Activated naive CD8-positive, alpha-beta T cell treated with anti-CD3 and anti-CD28 coated beads for 36 hours (primary cell): ENCODE measurements at regions not wholly inside any gene's neighbourhood (a gene's known extent, or its start where the extent isn't known, plus 50 kb on each side); places are given as distances from the start of the nearest gene placed in this dataset.
A peak's percentile ranks its signal among the peaks of the same experiment; 100 is the strongest.
"Not testable (repeated sequence)": the region's sequence is repeated elsewhere in the genome, so short reads cannot be mapped to it uniquely, and the experiment has no call there.

Source experiments
- DNase-seq: peaks from one replicate; pipeline ENCODE4 v3.0.0; 2021
- H3K27ac Mint-ChIP-seq: one replicate; pipeline ENCODE4 v1.8.0; 2022; ENCODE audit warnings: mild to moderate bottlenecking, moderate library complexity, mixed read lengths
- H3K27me3 Mint-ChIP-seq: one replicate; pipeline ENCODE4 v1.8.0; 2022; ENCODE audit warnings: mild to moderate bottlenecking, mixed read lengths
- H3K36me3 Mint-ChIP-seq: one replicate; pipeline ENCODE4 v1.8.0; 2021; ENCODE audit warnings: mild to moderate bottlenecking, mixed read lengths
- H3K4me1 Mint-ChIP-seq: one replicate; pipeline ENCODE4 v1.8.0; 2021; ENCODE audit warnings: mixed read lengths
- H3K4me3 Mint-ChIP-seq: one replicate; pipeline ENCODE4 v1.8.0; 2022; ENCODE audit warnings: mild to moderate bottlenecking, moderate library complexity, mixed read lengths
- H3K9me3 Mint-ChIP-seq: one replicate; pipeline ENCODE4 v1.8.0; 2022; ENCODE audit warnings: mixed read lengths

DNA sequence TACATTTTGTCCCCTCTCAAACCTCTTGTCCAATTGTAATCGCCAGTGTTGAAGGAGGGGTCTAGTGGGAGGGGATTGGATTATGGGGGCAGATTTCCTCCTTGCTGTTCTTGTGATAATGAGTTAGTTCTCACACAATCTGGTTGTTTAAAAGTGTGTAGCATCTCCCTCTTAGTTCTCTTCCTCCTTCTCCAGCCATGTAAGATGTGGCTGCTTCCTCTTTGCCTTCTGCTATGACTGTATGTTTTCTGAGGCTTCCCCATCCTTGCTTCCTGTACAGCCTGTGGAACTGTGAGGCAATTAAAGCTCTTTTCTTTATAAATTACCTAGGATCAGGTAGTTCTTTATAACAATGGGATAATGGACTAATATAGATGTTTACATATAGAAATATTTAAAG, 162.3 kb upstream of the C1QTNF3 start:
- DNase-seq, H3K27me3 Mint-ChIP-seq, H3K27ac Mint-ChIP-seq, H3K9me3 Mint-ChIP-seq, H3K4me3 Mint-ChIP-seq, H3K36me3 Mint-ChIP-seq, H3K4me1 Mint-ChIP-seq: not testable (repeated sequence)

DNA sequence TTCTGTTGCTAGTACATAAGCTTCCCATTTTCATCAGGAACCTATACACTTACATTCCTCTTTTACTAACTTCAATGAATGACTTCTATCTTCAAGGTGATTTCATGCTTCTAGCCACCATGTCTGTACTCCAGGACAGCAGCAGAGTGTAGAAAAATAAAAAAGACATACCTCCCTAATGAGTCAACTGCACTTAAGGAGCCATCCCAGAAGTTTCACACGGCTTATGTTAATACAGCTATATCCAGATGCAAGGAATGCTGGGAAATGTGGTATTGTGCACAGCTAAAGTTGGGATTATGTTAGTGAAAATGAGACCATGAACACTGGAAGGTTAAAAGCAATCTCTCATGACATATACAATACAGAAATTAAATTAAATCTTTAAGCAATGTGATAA, 174.4 kb upstream of the C1QTNF3 start:
- not testable (repeated sequence) for H3K4me1 Mint-ChIP-seq, H3K9me3 Mint-ChIP-seq, DNase-seq, H3K4me3 Mint-ChIP-seq, H3K27me3 Mint-ChIP-seq, H3K36me3 Mint-ChIP-seq, H3K27ac Mint-ChIP-seq

DNA sequence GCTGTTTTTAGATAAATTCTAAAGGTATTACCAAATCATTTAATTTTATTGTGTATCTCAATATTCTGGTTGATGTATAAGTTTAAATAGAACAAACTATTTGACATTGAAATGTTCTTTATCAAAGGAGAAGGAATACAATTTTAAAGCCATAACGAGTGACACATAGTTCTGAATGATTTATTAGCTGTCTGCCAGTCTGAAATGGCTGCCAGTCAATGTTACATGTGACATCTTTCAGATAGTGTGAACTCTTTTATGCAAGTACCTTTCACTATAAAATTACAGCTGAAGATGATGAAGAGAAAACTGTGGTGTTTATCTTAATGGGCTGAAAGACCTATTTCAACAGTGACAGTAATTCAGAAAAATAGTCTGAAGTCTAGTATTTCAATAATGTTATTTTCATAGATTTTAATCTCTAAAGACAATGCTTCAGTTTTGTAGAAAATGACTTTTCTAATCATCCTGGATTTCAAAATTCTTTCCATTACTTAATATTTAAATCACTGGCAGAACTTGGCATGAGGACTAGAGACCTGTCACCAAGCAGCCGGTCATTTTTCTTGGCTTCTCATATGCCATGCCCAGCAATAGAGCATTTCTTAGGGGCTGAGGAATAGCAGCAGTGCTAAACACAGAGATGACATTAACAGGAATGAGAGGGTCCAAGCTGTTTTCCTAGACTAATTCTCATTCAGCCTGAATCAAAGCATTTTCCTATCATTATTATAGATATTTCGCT, 178.5 kb upstream of the C1QTNF3 start:
- H3K4me3 Mint-ChIP-seq, DNase-seq, H3K27me3 Mint-ChIP-seq, H3K4me1 Mint-ChIP-seq, H3K36me3 Mint-ChIP-seq, H3K27ac Mint-ChIP-seq, H3K9me3 Mint-ChIP-seq: not testable (repeated sequence)

DNA sequence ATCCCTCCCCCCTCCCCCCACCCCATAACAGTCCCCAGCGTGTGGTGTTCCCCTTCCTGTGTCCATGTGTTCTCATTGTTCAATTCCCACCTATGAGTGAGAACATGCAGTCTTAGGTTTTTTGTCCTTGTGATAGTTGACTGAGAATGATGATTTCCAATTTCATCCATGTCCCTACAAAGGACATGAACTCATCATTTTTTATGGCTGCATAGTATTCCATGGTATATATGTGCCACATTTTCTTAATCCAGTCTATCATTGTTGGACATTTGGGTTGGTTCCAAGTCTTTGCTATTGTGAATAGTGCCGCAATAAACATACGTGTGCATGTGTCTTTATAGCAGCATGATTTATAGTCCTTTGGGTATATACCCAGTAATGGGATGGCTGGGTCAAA, 180.1 kb upstream of the C1QTNF3 start:
- not testable (repeated sequence) for H3K9me3 Mint-ChIP-seq, H3K4me1 Mint-ChIP-seq, H3K36me3 Mint-ChIP-seq, H3K4me3 Mint-ChIP-seq, DNase-seq, H3K27me3 Mint-ChIP-seq, H3K27ac Mint-ChIP-seq

DNA sequence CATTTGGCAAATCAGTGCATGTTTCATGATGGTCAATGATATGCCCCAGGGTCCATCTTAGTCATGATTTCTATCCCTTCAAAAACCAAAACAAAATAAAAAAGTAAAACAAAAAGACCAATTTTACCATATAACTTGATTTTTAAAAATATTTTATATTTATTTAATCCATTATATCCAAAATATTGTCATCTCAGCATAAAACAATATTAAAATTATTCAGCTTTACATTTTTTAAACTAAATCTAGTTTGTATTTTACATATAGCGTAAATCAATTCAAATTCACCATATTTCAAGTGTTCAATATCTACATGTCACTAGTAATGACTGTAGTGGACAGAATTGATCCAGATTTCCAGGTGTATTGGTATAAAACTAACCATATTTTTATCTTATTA, 187.4 kb upstream of the C1QTNF3 start:
- not testable (repeated sequence) for H3K36me3 Mint-ChIP-seq, H3K4me3 Mint-ChIP-seq, H3K4me1 Mint-ChIP-seq, H3K9me3 Mint-ChIP-seq, H3K27me3 Mint-ChIP-seq, H3K27ac Mint-ChIP-seq, DNase-seq

DNA sequence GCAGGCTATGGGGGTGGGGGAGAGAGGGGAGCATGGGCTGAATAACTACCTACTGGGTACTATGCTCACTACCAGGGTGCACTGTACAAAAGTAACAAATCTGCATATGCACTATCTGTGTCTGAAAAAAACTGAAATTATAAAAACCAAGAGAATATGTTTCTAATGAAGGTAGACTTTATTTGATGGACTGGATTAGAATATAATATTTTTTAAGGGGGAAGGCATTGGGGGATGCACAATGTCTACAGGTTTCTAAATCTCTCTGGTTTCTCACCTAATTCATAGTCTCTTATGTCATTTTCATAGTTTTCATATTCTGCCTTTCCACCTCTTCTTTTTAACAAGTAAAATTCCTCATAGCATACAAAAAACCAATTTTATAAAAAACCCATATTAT, 200.8 kb upstream of the C1QTNF3 start:
- not testable (repeated sequence) for H3K27me3 Mint-ChIP-seq, H3K4me1 Mint-ChIP-seq, H3K9me3 Mint-ChIP-seq, H3K36me3 Mint-ChIP-seq, DNase-seq
- Mint-ChIP-seq H3K4me3 (peak overlapping the region; percentile 81), H3K27ac (peak overlapping the region; percentile 86)

DNA sequence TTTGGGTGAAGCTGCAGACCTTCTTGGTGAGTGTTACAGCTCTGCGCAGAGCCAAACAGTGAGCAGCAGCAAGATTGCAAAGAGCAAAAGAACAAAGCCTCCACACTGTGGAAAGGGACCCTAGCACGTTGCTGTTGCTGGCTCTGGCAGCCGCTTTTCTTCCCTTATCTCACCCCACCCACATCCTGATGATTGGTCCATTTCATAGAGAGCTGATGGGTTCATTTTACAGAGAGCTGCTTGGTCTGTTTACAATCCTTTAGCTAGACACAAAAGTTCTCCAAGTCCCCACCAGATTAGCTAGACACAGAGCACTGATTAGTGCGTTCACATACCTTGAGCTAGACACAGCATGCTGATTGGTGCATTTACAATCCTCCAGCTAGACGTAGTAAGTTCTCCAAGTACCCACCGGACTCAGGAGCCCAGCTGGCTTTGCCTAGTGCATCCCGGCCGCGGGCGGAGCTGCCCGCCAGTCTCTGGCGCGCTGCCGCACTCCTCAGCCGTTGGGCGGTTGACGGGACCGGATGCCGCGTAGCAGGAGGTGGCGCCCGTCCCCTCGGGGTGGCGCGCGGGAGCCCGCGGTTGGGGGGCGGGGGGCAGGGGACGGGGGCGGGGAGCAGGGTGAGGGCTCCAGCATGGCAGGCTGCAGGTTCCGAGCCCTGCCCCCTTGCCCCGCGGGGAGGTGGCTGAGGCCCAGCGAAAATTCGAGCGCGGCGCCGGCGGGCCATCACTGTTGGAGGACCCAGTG, 201.4 kb upstream of the C1QTNF3 start:
- H3K4me1 Mint-ChIP-seq, H3K27me3 Mint-ChIP-seq, H3K36me3 Mint-ChIP-seq, H3K9me3 Mint-ChIP-seq: not testable (repeated sequence)
- peak overlapping the region; percentile 86 for H3K27ac Mint-ChIP-seq
- H3K4me3 Mint-ChIP-seq: peak overlapping the region; percentile 81
- peak; percentile 82 for DNase-seq

DNA sequence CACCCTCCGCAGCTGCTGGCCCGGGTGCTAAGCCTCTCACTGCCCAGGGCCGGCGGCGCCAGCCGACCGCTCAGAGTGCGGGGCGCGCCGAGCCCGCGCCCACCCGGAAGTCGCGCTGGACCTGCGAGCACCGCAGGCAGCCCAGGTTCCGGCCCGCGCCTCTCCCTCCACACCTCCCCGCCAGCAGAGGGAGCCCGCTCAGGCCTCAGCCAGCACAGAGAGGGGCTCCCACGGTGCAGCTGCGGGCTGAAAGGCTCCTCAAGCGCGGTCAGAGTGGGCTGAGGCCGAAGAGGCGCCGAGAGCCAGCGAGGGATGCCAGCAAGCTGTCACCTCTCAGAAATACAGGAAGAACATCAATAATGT, 202.0 kb upstream of the C1QTNF3 start:
- not testable (repeated sequence) for H3K36me3 Mint-ChIP-seq, H3K4me3 Mint-ChIP-seq, H3K9me3 Mint-ChIP-seq, DNase-seq, H3K27me3 Mint-ChIP-seq, H3K4me1 Mint-ChIP-seq, H3K27ac Mint-ChIP-seq

DNA sequence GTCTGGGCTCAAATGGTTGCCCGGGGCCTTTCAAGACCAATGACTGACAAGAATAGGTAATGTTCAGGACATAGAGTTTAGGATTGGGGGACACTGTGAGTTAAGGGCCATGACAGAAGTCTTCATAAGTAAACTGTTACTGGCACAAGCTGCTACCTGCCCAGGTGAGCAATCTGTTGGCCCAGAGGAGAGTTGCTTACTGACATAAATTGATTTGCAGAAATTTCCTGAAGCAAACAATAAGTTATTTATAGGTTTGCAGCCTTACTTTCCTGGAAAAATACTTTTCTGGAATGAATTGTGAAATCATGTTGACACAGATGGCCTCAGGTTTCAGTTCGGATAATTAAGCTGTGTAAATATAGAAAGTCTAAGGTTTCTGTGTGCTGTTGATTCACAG, 202.8 kb upstream of the C1QTNF3 start:
- peak overlapping the region; percentile 79 for H3K4me3 Mint-ChIP-seq

DNA sequence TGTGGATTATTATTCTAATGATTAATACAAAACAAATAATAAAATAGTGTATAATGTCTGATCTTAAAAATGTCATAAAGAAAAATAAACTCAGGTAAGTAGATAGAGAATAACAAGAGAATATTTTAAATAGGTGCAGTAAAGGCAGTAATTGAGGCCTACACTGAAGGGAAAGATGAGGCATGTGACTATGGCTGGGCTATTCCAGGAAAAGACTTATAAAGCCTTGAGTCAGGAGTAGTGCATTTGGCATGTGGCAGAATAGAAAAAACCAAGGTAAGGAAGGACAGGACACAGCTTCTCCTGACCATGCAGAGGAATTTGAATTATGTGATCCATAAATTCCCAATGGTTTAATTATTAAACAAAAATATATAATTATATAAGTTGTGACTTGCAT, 215.6 kb upstream of the C1QTNF3 start:
- H3K27me3 Mint-ChIP-seq, H3K36me3 Mint-ChIP-seq, H3K4me1 Mint-ChIP-seq, H3K9me3 Mint-ChIP-seq, H3K27ac Mint-ChIP-seq, H3K4me3 Mint-ChIP-seq, DNase-seq: not testable (repeated sequence)

More for the DNA sequence above, 202.8 kb upstream of the C1QTNF3 start:
- H3K4me1 Mint-ChIP-seq, H3K9me3 Mint-ChIP-seq, H3K36me3 Mint-ChIP-seq, DNase-seq, H3K27me3 Mint-ChIP-seq: not testable (repeated sequence)
- peak overlapping the region; percentile 86 for H3K27ac Mint-ChIP-seq

DNA sequence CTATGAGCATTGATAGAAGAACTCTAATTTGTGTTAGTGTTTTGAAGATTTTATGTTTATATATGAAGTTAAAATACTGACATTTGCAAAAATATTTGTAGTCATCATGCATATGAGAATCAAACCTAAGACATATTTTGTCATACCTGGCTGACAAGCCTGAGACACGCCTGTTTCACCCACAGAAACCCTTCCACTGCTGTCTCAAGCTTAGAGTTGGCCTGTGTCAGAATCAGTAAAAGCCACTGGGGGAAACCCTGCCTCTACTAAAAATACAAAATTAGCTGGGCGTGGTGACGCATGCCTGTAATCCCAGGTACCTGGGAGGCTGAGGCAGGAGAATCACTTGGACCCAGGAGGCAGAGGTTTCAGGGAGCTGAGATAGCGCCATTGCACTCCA, 218.0 kb upstream of the C1QTNF3 start:
- not testable (repeated sequence) for H3K4me3 Mint-ChIP-seq, H3K27ac Mint-ChIP-seq

DNA sequence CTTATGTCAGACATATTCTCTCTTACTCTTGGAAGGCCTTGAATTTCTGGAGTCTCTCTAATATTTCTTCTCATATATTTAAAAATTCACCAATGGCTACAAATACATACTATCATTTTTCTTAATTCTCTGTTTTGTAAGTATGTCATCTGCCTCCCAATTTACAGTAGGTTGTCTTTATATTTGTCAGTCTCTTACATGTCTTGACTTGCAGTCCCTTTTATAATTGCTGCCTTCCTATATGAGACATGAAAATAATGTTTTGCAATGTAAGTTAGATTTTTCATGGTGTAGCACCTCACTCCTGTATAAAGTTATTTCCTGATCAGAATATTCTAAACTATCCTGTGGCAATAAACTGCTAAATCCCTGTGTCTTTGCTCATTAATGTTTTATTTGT, 223.1 kb upstream of the C1QTNF3 start:
- not testable (repeated sequence) for H3K4me1 Mint-ChIP-seq, H3K27me3 Mint-ChIP-seq, DNase-seq, H3K9me3 Mint-ChIP-seq, H3K36me3 Mint-ChIP-seq, H3K4me3 Mint-ChIP-seq, H3K27ac Mint-ChIP-seq

More for the DNA sequence above, 218.0 kb upstream of the C1QTNF3 start:
- not testable (repeated sequence) for H3K9me3 Mint-ChIP-seq, H3K4me1 Mint-ChIP-seq, H3K36me3 Mint-ChIP-seq, DNase-seq, H3K27me3 Mint-ChIP-seq

DNA sequence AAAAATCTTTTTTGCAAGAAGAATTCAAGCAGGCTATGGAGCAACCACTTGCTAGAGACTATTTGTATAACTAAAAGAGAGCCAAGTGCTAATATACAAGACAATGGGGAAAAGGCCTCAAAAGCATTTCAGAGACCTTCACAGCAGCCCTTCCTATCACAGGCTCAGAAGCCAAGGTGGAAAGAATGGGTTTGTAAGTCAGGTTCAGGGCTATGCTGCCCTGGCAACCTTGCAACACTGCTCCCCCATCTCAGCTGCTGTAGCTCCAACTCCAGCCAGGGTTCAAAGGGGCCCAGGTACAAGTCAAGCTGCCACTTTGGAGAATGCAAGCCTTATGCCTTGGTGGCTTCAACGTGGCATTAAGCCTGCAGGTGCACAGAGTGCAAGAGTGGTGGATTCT, 253.7 kb upstream of the C1QTNF3 start:
- H3K9me3 Mint-ChIP-seq, H3K4me1 Mint-ChIP-seq, H3K27ac Mint-ChIP-seq, H3K36me3 Mint-ChIP-seq, H3K4me3 Mint-ChIP-seq, H3K27me3 Mint-ChIP-seq, DNase-seq: not testable (repeated sequence)

DNA sequence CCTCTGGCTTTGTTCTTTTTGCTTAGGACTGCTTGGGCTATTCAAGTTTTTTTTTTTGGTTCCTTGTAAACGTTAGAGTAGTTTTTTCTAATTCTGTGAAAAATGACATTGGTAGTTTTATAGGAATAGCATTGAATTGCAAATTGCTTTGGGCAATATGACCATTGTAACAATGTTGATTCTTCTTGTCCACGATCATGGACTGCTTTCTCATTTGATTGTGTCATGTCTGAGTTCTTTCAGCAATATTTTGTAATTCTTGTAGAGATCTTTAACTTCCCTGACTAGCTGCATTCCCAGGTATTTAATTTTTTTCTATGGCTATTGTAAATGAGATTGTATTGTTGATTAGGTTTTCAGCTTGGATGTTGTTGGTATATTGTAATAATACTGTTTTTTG, 286.2 kb upstream of the C1QTNF3 start:
- not testable (repeated sequence) for H3K9me3 Mint-ChIP-seq, H3K27ac Mint-ChIP-seq, H3K4me1 Mint-ChIP-seq, H3K36me3 Mint-ChIP-seq, H3K27me3 Mint-ChIP-seq, DNase-seq, H3K4me3 Mint-ChIP-seq

DNA sequence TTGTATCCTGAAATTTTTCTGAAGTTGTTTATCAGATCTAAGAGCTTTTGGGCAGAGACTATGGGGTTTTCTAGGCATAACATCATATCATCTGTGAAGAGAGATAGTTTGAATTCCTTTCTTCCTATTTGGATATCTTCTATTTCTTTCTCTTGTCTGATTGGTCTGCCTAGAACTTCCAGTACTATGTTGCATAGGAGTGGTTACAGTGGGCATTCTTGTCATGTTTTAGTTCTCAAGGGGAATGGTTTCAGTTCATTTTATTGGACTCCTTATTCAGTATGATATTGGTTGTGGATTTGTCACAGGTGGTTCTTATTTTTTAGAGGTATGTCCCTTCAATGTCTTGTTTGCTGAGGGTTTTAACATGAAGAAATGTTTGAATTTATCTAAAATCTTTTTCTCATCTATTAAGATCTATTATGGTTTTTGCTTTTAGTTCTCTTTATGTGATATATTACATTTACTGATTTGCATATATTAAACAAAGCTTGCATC, 286.6 kb upstream of the C1QTNF3 start:
- H3K4me3 Mint-ChIP-seq, H3K27me3 Mint-ChIP-seq, H3K9me3 Mint-ChIP-seq, DNase-seq, H3K4me1 Mint-ChIP-seq, H3K36me3 Mint-ChIP-seq, H3K27ac Mint-ChIP-seq: not testable (repeated sequence)

DNA sequence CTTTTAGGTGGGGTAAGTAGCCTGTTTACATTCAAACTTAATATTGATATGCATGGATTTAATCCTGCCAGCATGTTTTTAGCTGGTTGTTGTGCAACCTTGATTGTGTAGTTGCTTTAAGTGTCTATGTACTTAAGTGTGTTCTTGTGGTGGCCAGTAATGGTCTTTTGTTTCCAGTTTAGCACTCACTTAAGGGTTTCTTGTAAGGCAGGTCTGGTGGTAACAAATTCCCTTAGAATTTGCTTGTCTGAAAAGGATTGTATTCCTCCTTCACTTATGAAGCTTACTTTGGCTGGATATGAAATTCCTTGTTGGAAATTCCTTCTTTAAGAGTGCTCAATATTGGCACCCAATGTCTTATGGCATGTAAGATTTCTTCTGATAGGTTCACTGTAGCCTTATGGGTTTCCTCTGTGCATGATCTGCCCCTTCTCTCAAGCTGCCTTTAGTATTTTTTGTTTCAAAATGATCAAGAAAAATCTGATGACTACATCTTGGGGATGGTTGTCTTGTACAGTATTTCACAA, 289.0 kb upstream of the C1QTNF3 start:
- not testable (repeated sequence) for DNase-seq, H3K36me3 Mint-ChIP-seq, H3K9me3 Mint-ChIP-seq, H3K4me1 Mint-ChIP-seq, H3K27ac Mint-ChIP-seq, H3K27me3 Mint-ChIP-seq, H3K4me3 Mint-ChIP-seq
